HG03135 (cell line): ENCODE measurements at regions not wholly inside any gene's neighbourhood (a gene's known extent, or its start where the extent isn't known, plus 50 kb on each side); places are given as distances from the start of the nearest gene placed in this dataset.

Experiments used
- ATAC-seq: cut with Tn5 transposase; IDR thresholded peaks from one replicate; pipeline ENCODE4 v1.9.1; 2021; ENCODE audit warnings: mild to moderate bottlenecking, moderate library complexity; ENCODE audit not compliant: unreplicated experiment

- no peak for ATAC-seq
Observed at GRCh38 chr11:109854731-109855130, 238.5 kb upstream of the ZC3H12C start.

- no peak for ATAC-seq
Observed at GRCh38 chr11:109856928-109857327, 236.3 kb upstream of the ZC3H12C start.

GRCh38 chr11:109857637-109858036, 235.6 kb upstream of the ZC3H12C start:
- no peak for ATAC-seq

- no peak for ATAC-seq
Observed at GRCh38 chr11:109858152-109858551, 235.0 kb upstream of the ZC3H12C start.

GRCh38 chr11:109859045-109859724, 234.0 kb upstream of the ZC3H12C start:
- ATAC-seq, result no peak

GRCh38 chr11:109862835-109863234, 230.4 kb upstream of the ZC3H12C start:
- ATAC-seq, result no peak

GRCh38 chr11:109864151-109864661, 229.0 kb upstream of the ZC3H12C start:
- peak; percentile 92 for ATAC-seq

- peak; percentile 42 for ATAC-seq
Observed at GRCh38 chr11:109864834-109865547, 228.2 kb upstream of the ZC3H12C start.

GRCh38 chr11:109865548-109866186, 227.5 kb upstream of the ZC3H12C start:
- no peak for ATAC-seq

GRCh38 chr11:109867784-109868183, 225.4 kb upstream of the ZC3H12C start:
- no peak for ATAC-seq

GRCh38 chr11:109869536-109869935, 223.7 kb upstream of the ZC3H12C start:
- no peak for ATAC-seq

- ATAC-seq, result no peak
Observed at GRCh38 chr11:109870297-109870696, 222.9 kb upstream of the ZC3H12C start.

- no peak for ATAC-seq
Observed at GRCh38 chr11:109877043-109877442, 216.1 kb upstream of the ZC3H12C start.

- no peak for ATAC-seq
Observed at GRCh38 chr11:109884501-109884900, 208.7 kb upstream of the ZC3H12C start.

- ATAC-seq, result no peak
Observed at GRCh38 chr11:109885006-109885405, 208.2 kb upstream of the ZC3H12C start.

GRCh38 chr11:109892321-109892794, 200.8 kb upstream of the ZC3H12C start:
- no peak for ATAC-seq

- ATAC-seq, result no peak
Observed at GRCh38 chr11:109894242-109894641, 198.9 kb upstream of the ZC3H12C start.

GRCh38 chr11:109898592-109898991, 194.6 kb upstream of the ZC3H12C start:
- no peak for ATAC-seq

- no peak for ATAC-seq
Observed at GRCh38 chr11:109902764-109903433, 190.3 kb upstream of the ZC3H12C start.

GRCh38 chr11:109911488-109911887, 181.7 kb upstream of the ZC3H12C start:
- no peak for ATAC-seq

GRCh38 chr11:109914038-109914437, 179.2 kb upstream of the ZC3H12C start:
- ATAC-seq, result no peak
